Urinary bladder (tissue), 3 donors: ENCODE measurements at regions not wholly inside any gene's neighbourhood (a gene's known extent, or its start where the extent isn't known, plus 50 kb on each side); places are given as distances from the start of the nearest gene placed in this dataset.

ENCODE experiments used
- DNase-seq: peaks from one replicate; pipeline ENCODE4 v3.0.0-alpha.2; 2015; ENCODE audit errors: extremely low spot score
- H3K27ac ChIP-seq: one replicate; pipeline ENCODE4 v1.5.1; 2013; ENCODE audit warnings: low read depth, mild to moderate bottlenecking, moderate library complexity
- H3K36me3 ChIP-seq: one replicate; pipeline ENCODE4 v1.6.1; 2013; ENCODE audit warnings: mild to moderate bottlenecking, moderate library complexity; ENCODE audit not compliant: insufficient read depth
- H3K4me1 ChIP-seq: one replicate; pipeline ENCODE4 v1.6.1; 2013; ENCODE audit warnings: mild to moderate bottlenecking, moderate library complexity; ENCODE audit not compliant: insufficient read depth
- H3K4me3 ChIP-seq: one replicate; pipeline ENCODE4 v1.5.1; 2013; ENCODE audit warnings: low read depth, low read length
- WGBS: extraction: QIAGEN DNeasy Blood & Tissue Kit; methylation state at CpG from one replicate; pipeline ENCODE4 v1.1.7; 2013; 5-methylcytosine and 5-hydroxymethylcytosine counted together
- donor health status: healthy with polysubstance abuse.
- donor health status: healthy.

DNA sequence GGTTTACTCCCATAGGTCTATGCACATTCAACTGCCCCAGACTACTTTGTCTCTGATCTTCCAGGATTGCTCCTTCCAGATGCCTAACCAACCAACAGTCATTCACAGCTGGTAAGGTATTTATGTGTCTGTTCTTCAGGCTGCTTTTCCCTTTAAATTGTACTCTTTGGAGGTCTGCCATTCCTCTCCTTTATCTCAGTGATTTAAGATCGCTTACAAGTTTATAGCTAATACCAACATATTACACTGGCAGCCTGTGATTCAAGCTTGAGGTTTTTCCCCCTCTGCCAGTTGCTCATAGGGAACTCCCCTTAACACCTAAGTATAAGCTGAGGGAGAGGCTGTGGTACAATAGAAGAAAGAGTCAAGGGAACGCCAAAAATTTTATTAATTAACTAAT lies 711.7 kb upstream of the EDIL3 start:
- H3K27ac ChIP-seq, result no peak overlapping the region
- H3K36me3 ChIP-seq, result no peaks in the 10 kb centered on the region
- WGBS, result 53% methylated on average over 2 of the region's 2 CpGs

DNA sequence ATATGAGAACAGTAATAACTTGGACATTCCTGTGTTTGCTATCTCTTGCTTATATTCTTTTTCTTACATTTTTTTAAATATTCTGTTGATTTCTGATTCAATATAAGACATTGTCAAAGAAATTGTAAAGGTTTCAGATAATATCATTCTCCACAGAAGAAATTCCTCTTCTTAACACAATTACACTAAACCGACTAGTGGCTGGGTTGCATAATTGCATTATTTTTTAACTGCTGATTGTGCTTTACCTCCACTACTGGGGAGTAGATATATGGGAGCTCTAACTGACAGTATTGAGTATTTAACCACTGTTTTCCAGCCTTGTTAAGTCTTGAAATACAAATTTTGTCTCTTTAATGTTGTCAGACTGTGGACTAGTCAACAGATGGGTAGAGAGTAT lies 723.8 kb upstream of the EDIL3 start:
- Histone ChIP-seq H3K36me3 (no peaks in the 10 kb centered on the region), H3K4me3 (no peak overlapping the region), H3K4me1 (no peaks in the 10 kb centered on the region), H3K27ac (no peak overlapping the region)
- 32% methylated on average over 1 of the region's 1 CpG for WGBS
- DNase-seq, result no peak

More for the DNA sequence above, 711.7 kb upstream of the EDIL3 start:
- DNase-seq, result no peak
- Histone ChIP-seq H3K4me1 (no peaks in the 10 kb centered on the region), H3K4me3 (no peak overlapping the region)

DNA sequence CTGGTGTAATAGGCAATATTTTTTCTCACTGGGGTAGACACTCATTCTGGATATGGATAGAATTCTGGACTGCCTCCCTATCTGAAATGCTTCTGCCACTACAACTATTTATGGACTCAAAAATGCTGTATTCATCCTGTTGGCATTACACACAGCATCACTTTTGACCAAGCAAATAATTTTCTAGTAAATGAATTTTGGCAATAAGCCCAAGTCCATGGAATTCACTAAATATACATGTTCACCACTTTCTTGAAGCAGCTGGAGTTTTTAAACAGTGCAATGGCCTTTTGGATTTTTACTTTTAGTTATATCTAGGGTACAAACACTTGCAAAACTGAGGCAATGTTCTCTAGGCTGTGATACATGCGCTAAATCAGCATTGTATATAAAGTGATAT lies 724.9 kb upstream of the EDIL3 start:
- H3K36me3 ChIP-seq, result no peaks in the 10 kb centered on the region
- H3K4me3 ChIP-seq, result no peak overlapping the region
- H3K4me1 ChIP-seq, result no peaks in the 10 kb centered on the region
- no peak overlapping the region for H3K27ac ChIP-seq
- no peak for DNase-seq
- WGBS, result 93% methylated on average over 1 of the region's 1 CpG

DNA sequence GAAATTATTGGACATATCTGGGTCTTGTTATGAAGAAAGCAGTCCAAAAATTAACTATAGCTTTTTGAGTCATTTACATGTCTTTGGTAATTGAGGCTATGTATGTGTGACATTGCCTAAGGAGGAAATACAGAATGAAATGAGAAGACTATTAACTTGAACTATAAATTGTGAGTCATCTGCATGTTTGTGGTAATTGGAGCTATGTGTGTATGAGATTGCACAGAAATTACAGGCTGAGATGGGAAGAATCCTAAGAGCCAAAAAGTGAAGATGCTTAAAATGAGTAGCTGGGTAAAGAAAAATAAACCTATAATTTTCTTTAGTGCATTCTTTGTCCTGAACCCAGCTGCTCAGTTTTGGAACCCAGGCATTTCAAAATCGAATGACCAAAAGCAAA lies 747.6 kb upstream of the EDIL3 start:
- Histone ChIP-seq H3K4me1 (no peaks in the 10 kb centered on the region), H3K4me3 (no peak overlapping the region), H3K36me3 (no peaks in the 10 kb centered on the region), H3K27ac (no peak overlapping the region)
- no peak for DNase-seq
- WGBS, result 73% methylated on average over 1 of the region's 1 CpG

DNA sequence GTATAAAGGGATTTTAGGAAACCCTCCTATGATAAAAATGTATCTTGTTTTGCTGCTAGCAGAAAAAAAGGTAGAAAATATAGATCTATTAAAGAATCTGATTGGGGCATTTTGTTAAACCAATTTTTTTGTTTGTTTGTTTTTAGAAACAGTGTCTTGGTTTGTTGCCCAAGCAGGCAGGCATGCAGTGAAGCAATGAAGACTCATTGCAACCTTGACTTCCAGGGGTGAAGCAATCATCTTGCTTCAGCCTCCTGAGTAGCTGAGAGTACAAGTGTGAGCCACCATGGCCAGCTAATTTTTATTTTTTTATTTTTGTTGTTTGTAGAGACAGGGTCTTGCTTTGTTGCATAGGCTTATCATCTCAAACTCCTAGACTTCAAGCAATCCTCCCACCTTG lies 755.8 kb upstream of the EDIL3 start:
- no peaks in the 10 kb centered on the region for H3K36me3 ChIP-seq
- H3K4me3 ChIP-seq, result no peak overlapping the region
- DNase-seq, result no peak
- no peak overlapping the region for H3K27ac ChIP-seq
- no peaks in the 10 kb centered on the region for H3K4me1 ChIP-seq

DNA sequence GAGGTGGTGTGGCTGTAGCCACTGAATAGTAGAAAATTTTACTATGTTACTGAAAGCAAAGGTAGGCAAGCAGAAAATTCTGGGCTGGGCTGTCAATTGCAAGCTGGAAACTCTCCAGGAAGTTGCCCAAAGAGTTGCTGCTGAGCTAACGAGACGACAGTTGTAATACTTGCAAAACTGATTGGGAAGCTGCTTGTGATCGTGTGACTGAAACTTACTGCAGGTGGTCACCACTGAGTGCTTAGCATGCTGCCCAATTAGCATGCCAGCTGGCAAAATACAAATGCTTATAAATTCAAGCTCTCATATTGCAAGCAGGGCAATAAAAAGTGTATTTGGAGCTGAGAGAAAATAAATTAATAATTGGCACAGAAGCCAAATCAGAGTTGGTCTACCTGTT lies 758.5 kb upstream of the EDIL3 start:
- no peak for DNase-seq
- Histone ChIP-seq H3K4me3 (no peak overlapping the region), H3K36me3 (no peaks in the 10 kb centered on the region), H3K27ac (no peak overlapping the region), H3K4me1 (no peaks in the 10 kb centered on the region)
- 53% methylated on average over 3 of the region's 3 CpGs for whole genome bisulfite sequencing

DNA sequence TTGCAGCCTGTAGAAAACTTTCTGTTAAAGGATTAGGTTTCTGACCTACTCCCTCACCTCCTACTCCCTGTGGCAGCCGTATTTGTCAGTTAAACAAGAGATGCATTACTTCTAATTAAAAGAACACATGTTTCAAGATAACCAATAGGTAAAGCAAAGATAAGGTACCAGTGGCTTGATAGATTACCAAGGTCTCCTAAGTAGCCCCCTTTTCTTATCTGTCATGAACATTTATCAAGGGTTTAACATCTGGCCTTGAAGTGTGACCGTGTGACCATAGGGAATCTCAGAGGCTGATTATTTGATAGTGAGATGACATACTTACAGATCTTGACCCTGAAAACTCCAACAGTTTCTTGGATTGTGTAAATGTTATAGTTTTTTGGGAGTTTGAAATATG lies 764.0 kb upstream of the EDIL3 start:
- Histone ChIP-seq H3K4me1 (no peaks in the 10 kb centered on the region), H3K4me3 (no peak overlapping the region), H3K36me3 (no peaks in the 10 kb centered on the region), H3K27ac (no peak overlapping the region)
- 73% methylated on average over 2 of the region's 2 CpGs for WGBS
- DNase-seq, result no peak

DNA sequence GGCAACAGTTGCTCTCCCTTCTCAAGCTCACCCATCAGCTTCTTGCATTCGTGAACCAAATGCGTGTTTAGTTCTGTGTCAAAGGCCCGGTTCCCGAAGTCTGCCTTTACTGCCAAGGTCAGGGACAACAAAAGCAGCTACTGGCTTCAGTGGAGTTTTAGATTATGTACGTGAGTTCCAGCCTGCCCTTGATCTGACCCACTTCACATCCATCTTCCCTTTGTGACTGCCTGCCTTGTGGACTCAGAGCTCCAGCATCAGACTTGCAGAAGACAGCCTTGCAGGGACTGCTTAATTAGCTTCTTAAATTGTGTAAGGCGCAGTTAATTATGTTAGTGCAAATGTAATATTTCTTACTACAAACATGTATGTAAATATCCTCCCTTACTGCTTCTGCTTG lies 774.7 kb upstream of the EDIL3 start:
- Histone ChIP-seq H3K36me3 (no peaks in the 10 kb centered on the region), H3K4me1 (no peaks in the 10 kb centered on the region), H3K4me3 (no peak overlapping the region), H3K27ac (no peak overlapping the region)
- no peak for DNase-seq
- 79% methylated on average over 6 of the region's 6 CpGs for WGBS

DNA sequence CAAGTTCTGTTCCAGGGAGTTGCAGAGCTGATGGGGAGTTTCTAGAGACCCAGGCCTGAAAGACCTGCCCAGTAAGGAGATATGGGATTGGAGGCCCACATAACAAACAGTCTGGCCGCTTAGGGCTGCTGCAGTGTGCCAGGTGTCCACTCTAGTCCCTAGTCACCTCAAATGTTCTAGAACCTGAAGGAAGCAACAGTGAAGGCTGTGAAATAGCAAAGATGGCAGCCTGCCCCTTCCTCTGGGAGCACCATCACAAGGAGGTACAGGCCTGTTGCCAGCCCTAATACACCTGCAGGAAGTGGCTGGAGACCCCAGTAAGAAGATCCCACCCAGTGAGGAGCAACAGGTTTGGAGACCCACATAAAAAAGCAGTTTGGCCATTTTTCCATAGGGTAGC lies 783.8 kb upstream of the EDIL3 start:
- Histone ChIP-seq H3K4me3 (no peak overlapping the region), H3K4me1 (no peaks in the 10 kb centered on the region), H3K36me3 (no peaks in the 10 kb centered on the region), H3K27ac (no peak overlapping the region)
- no peak for DNase-seq
- 41% methylated on average over 1 of the region's 1 CpG for WGBS

DNA sequence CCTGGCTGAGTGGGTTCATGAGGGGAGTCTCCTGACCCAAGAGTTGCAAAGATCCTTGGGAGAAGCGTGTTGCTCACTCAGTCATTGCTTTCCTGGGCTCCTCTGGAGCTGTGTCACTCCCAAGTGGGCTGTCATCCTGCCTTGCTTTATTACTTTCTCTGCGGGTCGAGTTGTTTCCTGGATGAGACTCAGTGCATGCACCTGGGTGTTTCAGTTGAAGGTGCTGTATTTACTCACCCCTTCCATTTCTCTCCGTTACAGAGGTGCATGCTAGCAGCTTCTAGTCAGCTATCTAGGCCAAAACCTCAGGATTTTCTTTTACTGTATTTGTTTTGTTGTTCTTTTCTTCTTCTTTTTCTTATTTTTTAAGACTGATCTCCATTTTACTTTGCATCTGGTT lies 785.5 kb upstream of the EDIL3 start:
- H3K4me1 ChIP-seq, result no peaks in the 10 kb centered on the region
- no peak overlapping the region for H3K4me3 ChIP-seq
- no peak overlapping the region for H3K27ac ChIP-seq
- DNase-seq, result no peak
- WGBS, result 68% methylated on average over 4 of the region's 4 CpGs
- no peaks in the 10 kb centered on the region for H3K36me3 ChIP-seq

DNA sequence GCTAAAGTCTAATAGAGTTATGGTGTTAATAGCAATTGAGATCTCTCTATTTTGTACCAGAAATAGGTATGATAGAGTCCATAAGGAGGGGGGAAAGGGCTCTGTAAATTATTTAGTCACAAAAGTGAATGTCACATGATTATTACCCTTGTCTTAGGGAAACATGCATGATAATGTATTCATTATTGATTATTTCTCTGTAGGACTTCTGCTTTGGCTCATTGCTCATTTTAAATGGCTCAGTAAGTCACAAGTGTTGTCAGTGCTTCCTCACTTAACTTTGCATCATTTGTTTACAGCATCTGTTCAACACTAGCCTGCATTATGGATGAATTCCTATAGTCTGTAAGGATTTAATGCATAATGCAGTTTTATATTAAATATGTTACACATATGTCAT lies 788.8 kb upstream of the EDIL3 start:
- Histone ChIP-seq H3K4me3 (no peak overlapping the region), H3K36me3 (no peaks in the 10 kb centered on the region), H3K4me1 (no peaks in the 10 kb centered on the region), H3K27ac (no peak overlapping the region)
- DNase-seq, result no peak

DNA sequence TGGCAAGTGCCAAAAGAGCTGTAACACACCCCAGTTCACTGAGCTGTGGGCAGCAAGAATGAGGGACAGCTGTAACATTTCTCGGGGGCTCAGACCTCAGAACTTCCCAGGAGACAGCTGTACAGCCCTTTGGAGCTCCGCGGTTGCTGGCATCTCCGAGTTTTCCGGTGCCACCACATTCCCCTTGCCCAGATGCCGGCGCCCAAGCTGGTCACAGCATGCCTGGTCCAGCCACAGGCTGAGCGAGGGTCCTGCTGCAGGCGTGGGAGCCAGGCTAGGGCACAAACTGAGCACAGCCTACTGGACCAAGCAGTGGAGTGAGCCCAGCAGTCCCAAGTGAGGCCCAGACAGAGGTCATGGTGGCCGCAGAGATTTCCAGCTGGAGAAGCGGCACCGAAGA lies 797.7 kb upstream of the EDIL3 start:
- Histone ChIP-seq H3K36me3 (no peaks in the 10 kb centered on the region), H3K27ac (no peak overlapping the region), H3K4me3 (no peak overlapping the region), H3K4me1 (no peaks in the 10 kb centered on the region)
- DNase-seq, result no peak
- WGBS, result 93% methylated on average over 12 of the region's 12 CpGs

DNA sequence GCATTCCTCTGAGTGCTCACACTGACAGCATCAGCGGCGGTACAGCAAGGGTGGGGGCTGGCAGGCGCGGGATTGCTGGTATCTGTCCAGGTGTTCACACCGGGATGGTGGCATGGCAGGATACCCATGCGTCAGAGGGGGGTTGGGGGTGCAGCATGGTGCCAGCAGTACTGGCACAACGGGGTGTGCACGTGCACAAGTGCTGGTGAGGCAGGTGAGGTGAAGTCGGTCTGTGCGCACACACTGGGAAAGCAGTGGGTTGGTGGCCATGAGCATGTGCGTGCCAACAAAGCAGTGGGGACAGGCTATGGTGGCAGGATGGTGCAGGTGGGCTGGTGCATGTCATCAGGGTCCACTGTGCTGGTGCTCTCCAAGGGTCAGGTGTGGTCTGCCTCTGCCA lies 819.6 kb upstream of the EDIL3 start:
- WGBS, result 85% methylated on average over 11 of the region's 11 CpGs
- H3K4me3 ChIP-seq, result no peak overlapping the region
- no peaks in the 10 kb centered on the region for H3K36me3 ChIP-seq
- H3K4me1 ChIP-seq, result no peaks in the 10 kb centered on the region
- no peak overlapping the region for H3K27ac ChIP-seq
- no peak for DNase-seq

DNA sequence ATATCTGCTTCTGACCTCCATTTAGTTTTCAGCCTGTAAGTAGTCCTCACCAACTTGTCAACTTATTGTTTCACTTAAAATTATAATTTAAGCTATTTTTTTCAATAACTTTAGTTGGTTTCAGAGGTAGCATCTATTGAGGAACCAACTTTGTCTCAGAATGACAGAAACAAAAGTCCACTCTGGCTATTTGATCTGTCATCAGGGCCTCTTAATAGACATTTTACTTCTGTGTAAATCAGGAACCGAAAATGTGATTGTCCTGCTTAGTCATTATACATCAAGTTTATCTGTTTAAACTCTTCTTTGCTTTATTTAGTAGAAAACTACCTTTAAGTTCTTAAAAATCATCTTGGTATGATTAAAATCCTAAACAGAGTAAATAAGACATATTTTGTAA lies 820.8 kb upstream of the EDIL3 start:
- Histone ChIP-seq H3K4me1 (no peaks in the 10 kb centered on the region), H3K4me3 (no peak overlapping the region), H3K36me3 (no peaks in the 10 kb centered on the region), H3K27ac (no peak overlapping the region)
- 72% methylated on average over 1 of the region's 1 CpG for WGBS
- no peak for DNase-seq

DNA sequence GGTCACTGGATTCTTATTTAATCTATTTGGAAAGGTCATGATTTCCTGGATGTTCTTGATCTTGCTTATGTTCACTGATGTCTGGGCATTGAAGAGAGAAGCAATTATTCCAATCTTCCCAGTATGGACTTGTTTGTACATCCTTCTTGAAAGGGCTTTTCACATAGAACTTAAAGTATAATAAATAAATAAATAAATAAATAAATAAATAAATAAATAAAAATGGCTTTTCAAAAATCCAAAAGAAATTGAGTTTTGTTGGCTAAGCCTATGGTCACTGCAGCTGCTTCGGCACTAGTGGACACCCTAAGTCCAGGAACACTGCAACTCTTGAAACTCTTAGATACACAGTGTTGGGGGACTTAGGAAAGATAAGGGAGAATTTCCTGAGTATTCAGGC lies 840.7 kb upstream of the EDIL3 start:
- 96% methylated on average over 1 of the region's 1 CpG for WGBS

More for the DNA sequence above, 840.7 kb upstream of the EDIL3 start:
- H3K27ac ChIP-seq, result no peak overlapping the region
- H3K4me1 ChIP-seq, result no peaks in the 10 kb centered on the region
- no peak for DNase-seq
- H3K4me3 ChIP-seq, result no peak overlapping the region
- H3K36me3 ChIP-seq, result no peaks in the 10 kb centered on the region
